HG02885 (cell line): ENCODE measurements at regions not wholly inside any gene's neighbourhood (a gene's known extent, or its start where the extent isn't known, plus 50 kb on each side); places are given as distances from the start of the nearest gene placed in this dataset.
"Not testable (repeated sequence)": the region's sequence is repeated elsewhere in the genome, so short reads cannot be mapped to it uniquely, and the experiment has no call there.

Experiments used
- ATAC-seq: cut with Tn5 transposase; IDR thresholded peaks from one replicate; pipeline ENCODE4 v1.9.1; 2021; ENCODE audit warnings: mild to moderate bottlenecking; ENCODE audit not compliant: unreplicated experiment, poor library complexity

DNA sequence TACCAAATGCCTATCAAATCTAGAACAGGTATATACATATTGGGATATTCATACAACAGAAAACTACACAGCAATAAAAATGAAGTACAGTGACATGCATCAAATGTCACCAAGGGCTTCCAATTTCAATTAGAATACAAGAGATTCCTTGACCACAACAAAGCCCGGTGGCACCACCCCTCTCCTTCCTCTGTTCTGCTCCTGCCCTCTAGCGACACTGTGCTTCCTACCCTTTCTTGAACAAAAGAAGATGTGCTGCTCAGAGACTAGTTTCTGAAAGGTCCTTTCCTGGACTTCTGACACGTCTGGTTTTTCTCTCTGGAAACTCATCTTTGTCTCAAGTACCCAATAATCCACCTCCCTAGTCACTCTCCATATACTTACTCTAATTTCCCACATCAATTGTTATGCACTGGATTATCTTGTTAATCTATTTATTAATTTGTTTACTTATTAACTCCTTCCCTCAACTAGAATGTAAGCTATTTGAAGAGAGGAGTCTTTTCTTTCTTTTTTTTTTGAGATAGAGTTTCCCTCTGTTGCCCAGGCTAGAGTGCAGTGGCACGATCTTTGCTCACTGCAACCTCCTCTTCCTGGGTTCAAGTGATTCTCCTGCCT is 70.4 kb upstream of the CTSV start:
- no peak for ATAC-seq

DNA sequence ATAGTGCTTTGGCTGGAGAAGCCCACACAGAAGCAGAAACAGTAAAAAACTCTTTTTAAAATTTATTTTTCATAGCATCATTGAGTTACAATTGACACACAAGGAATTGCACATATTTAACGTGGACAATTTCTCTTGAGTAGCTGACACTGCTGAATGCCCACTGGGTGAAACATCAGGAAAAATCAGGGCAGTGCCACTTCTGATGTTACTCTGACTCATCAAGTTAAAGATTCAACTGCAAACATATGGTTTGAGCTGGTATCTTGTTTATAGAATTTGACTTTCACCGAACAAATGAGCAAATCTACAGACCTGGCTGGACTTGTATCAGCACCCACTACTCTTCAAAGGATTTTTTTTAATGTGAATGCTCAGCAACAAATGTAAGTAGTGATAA is 66.3 kb upstream of the CTSV start:
- not testable (repeated sequence) for ATAC-seq

DNA sequence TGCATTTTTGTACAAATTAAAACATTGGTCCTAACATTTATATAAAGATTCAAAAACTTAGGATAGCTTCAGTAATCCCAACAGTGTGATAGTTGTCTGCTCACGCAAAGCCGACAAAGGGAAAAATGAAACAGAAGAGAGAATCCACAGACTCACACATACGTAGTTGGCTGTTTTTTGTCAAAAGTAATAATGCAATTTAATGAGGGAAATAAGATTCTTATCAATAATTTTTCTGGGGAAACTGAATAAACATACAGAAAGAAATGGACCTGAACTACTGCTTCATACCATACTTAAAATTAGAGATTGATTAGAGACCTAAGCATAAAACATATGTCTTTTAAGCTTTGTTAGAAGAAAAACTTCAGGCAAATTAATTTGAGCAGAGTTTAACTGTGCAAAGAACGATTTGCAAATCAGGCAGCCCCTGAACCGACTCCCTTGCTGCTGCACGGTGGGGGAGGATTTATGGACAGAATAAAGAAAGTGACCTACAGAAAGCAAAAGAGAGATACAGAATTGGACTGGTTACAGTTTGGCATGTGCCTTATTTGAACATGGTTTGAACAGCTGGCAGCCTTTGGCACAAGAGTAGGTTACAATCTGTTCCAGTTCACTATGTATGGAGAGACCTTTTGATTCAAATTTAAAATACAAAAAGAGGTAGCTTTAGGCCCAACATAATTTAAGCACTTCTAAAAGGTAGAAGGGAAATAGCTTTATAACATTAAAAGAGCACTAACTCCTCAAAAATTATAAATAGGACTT is 64.9 kb upstream of the CTSV start:
- ATAC-seq = not testable (repeated sequence)

DNA sequence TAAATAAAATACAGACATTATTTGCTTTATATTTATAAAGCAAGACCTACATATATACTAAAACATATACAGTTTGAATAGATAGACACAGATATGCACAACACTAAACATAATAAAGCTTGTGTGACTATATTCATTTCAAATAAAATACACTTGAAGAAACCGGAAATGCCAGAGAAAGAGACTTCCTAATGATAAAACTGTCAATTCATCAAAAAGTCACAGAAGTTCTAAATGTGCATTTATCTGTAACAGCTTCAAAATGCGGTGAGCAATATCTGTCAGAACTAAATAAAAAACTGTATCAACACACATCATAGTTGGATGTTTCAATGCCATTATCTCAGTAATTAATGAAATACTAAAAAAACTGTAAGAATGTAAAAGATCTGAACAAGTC is 60.6 kb upstream of the CTSV start:
- not testable (repeated sequence) for ATAC-seq

DNA sequence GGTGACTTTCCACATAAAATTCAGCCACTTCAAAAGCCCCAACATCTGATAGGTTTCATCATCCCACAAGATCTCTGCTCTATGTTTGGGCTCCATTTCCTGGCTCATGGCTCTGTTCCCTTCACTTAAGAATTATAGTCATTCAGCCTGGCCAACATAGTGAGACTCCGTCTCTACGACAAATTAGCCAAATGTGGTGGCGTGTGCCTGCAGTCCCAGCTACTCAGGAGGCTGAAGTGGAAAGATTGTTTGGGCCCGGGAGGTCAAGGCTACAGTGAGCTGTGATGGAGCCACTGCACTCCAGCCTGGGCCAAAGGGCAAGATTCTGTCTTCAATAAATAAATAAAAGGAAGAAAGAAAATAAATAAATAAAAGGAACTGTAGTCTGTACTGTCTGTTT is 57.9 kb upstream of the CTSV start:
- ATAC-seq = no peak

DNA sequence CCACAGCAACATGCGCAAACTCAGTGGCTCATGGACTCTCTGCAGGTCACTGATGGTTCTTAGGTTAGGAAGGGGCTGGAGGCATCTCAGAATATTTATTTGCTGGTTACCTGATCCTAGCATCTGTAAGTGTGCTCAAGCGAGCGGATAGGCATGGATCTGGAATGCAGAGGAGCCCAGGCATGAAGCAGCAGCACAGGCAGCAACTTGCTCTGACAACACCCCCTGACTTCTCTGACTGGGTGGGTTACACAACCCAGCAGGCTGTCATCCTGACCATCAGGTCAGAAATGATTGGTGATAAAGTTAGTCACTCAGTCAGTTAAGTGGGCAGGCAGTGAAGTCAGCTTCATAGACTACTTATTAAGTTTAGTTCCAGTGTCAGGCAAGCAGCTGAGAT is 50.4 kb upstream of the CTSV start:
- ATAC-seq = not testable (repeated sequence)
